Hepatocyte (in vitro differentiated cells): ENCODE measurements at regions not wholly inside any gene's neighbourhood (a gene's known extent, or its start where the extent isn't known, plus 50 kb on each side); places are given as distances from the start of the nearest gene placed in this dataset.

ENCODE experiments used
- DNase-seq: peaks from one replicate; pipeline ENCODE4 v3.0.0-alpha.2; 2016; ENCODE audit warnings: low spot score
- H2AFZ ChIP-seq: fragments of 200-600 bp; sonication (generic); 2 replicates; pipeline ENCODE4 v1.6.0; 2016; ENCODE audit warnings: antibody characterized with exemption, mild to moderate bottlenecking
- H3K27ac ChIP-seq: fragments of 200-600 bp; sonication (generic); 2 replicates; pipeline ENCODE4 v1.5.1; 2016; ENCODE audit warnings: mild to moderate bottlenecking
- H3K27me3 ChIP-seq: fragments of 200-600 bp; sonication (generic); 2 replicates; pipeline ENCODE4 v1.6.1; 2016
- H3K36me3 ChIP-seq: fragments of 200-600 bp; sonication (generic); replicated peaks from 2 replicates; pipeline ENCODE4 v1.5.1; 2016; ENCODE audit warnings: low read depth; ENCODE audit not compliant: insufficient read depth
- H3K4me1 ChIP-seq: fragments of 200-600 bp; sonication (generic); 2 replicates; pipeline ENCODE4 v1.5.1; 2016; ENCODE audit warnings: mild to moderate bottlenecking, moderate library complexity; ENCODE audit not compliant: insufficient read depth
- H3K4me2 ChIP-seq: fragments of 200-600 bp; sonication (generic); 2 replicates; pipeline ENCODE4 v1.6.0; 2016
- H3K4me3 ChIP-seq: fragments of 200-600 bp; sonication (generic); 2 replicates; pipeline ENCODE4 v1.5.1; 2016; ENCODE audit warnings: mild to moderate bottlenecking
- H3K79me2 ChIP-seq: fragments of 200-600 bp; sonication (generic); 2 replicates; pipeline ENCODE4 v1.6.0; 2017; ENCODE audit warnings: mild to moderate bottlenecking
- H3K9me2 ChIP-seq: fragments of 200-600 bp; sonication (generic); replicated peaks from 2 replicates; pipeline ENCODE4 v1.6.0; 2017; ENCODE audit warnings: mild to moderate bottlenecking; ENCODE audit not compliant: insufficient read depth
- H3K9me3 ChIP-seq: fragments of 200-600 bp; sonication (generic); 2 replicates; pipeline ENCODE4 v1.5.1; 2016; ENCODE audit warnings: low read depth, mild to moderate bottlenecking
- H4K20me1 ChIP-seq: fragments of 200-600 bp; sonication (generic); 2 replicates; pipeline ENCODE4 v1.6.0; 2016; ENCODE audit warnings: mild to moderate bottlenecking; ENCODE audit not compliant: insufficient read depth, poor library complexity, severe bottlenecking
- EZH2 ChIP-seq: fragments of 200-600 bp; sonication (generic); IDR thresholded peaks from 2 replicates; pipeline ENCODE4 v1.6.1; 2016; ENCODE audit warnings: antibody characterized with exemption, mild to moderate bottlenecking, borderline replicate concordance
- EZH2phosphoT487 ChIP-seq: fragments of 200-600 bp; sonication (generic); IDR thresholded peaks from one replicate; pipeline ENCODE4 v1.6.1; 2018; ENCODE audit warnings: antibody characterized with exemption, mild to moderate bottlenecking, low read depth, moderate library complexity; ENCODE audit not compliant: unreplicated experiment, severe bottlenecking
- WGBS: methylation state at CpG from one replicate; pipeline ENCODE4 v1.1.6; 2016; ENCODE audit warnings: low lambda C conversion rate; ENCODE audit errors: missing lambda C conversion rate; 5-methylcytosine and 5-hydroxymethylcytosine counted together
- TF ChIP-seq, protein P1 (sequence below): fragments of 200-600 bp; sonication (generic); IDR thresholded peaks from 2 replicates; pipeline ENCODE4 v1.5.1; 2016; ENCODE audit warnings: antibody characterized with exemption, mild to moderate bottlenecking; ENCODE audit not compliant: poor library complexity

DNA sequence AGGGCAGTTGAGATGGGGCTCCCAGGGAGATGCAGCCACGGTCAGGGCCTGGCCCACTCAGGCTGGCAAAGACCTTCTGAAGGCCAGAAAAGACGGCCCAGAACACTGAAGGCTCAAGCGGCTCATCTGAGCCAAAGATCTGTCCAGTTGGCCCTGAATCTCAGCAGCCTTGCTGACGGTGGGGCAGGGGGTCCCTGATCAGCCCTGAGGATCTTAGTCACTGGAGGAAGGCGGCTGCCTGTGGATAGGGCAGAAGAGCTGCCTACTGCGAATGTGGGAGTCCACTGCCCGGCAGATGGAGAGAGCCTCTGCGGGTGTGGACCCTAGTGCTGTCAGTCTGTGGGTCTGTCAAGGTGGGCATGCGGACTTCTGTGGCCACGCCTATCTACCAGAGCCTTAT lies 1738.2 kb downstream of the TP53TG3F start:
- Histone ChIP-seq H3K27me3 (no peaks in the 10 kb centered on the region), H3K4me2 (no peak overlapping the region), H2AFZ (no peak overlapping the region), H3K4me3 (no peak overlapping the region), H3K9me3 (no peaks in the 10 kb centered on the region), H3K36me3 (no peaks in the 10 kb centered on the region), H3K27ac (no peak overlapping the region), H4K20me1 (no peaks in the 10 kb centered on the region), H3K9me2 (no peaks in the 10 kb centered on the region), H3K4me1 (no peaks in the 10 kb centered on the region), H3K79me2 (no peaks in the 10 kb centered on the region)
- DNase-seq = no peak
- no peak for TF ChIP-seq EZH2phosphoT487
- TF ChIP-seq, protein P1, sequence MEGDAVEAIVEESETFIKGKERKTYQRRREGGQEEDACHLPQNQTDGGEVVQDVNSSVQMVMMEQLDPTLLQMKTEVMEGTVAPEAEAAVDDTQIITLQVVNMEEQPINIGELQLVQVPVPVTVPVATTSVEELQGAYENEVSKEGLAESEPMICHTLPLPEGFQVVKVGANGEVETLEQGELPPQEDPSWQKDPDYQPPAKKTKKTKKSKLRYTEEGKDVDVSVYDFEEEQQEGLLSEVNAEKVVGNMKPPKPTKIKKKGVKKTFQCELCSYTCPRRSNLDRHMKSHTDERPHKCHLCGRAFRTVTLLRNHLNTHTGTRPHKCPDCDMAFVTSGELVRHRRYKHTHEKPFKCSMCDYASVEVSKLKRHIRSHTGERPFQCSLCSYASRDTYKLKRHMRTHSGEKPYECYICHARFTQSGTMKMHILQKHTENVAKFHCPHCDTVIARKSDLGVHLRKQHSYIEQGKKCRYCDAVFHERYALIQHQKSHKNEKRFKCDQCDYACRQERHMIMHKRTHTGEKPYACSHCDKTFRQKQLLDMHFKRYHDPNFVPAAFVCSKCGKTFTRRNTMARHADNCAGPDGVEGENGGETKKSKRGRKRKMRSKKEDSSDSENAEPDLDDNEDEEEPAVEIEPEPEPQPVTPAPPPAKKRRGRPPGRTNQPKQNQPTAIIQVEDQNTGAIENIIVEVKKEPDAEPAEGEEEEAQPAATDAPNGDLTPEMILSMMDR = no peak
- TF ChIP-seq EZH2 = no peak
- 74% methylated on average over 10 of the region's 10 CpGs for WGBS

DNA sequence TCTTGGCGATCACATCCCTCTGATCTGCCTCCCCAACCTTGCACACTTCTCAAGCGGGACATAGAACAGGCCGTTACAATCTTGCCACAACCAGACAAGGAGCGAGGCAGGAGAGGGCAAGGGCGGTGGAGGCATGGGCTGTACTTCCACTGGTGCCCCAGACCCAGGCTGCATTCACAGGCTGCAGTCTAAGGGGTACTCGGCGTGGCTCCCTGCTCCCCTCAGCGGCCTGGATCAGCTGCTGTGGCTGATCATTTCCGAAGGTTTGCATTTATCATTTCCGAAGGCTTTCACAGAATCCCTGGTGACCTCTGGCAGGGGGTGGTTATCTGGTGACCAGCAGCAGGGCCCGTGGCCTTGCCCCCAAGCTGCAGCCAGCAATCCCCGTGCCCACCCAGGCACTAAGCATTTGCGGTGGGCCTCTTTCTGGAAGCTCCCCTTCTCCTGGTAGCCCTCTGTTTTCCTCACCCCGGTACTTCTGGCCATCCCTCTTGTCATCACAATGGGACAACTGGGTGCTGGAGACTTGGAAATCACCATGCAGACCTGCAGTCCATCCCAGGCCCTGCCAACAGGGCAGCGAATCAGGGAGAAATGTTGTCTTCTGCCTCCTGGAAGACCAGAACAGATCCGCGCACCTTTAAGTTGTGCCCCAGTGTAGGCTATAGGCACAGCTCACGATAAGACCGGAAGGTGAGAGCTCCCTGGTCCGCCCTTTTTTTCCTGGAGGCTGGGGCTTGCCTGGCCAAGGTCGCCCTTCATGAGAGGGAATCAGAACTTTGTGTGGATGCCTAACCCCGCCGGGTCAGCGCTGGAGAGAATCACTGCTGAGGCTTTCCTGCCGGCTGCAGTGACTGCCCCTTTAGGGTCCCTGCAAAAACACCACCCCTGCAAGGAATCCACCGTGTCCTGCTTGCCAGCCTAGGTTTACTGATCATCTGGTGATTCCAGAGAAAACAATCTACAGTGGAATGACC lies 1739.1 kb downstream of the TP53TG3F start:
- Histone ChIP-seq H3K27me3 (no peaks in the 10 kb centered on the region), H3K79me2 (no peaks in the 10 kb centered on the region), H3K4me2 (no peak overlapping the region), H3K9me3 (no peaks in the 10 kb centered on the region), H3K9me2 (no peaks in the 10 kb centered on the region), H3K36me3 (no peaks in the 10 kb centered on the region), H3K27ac (no peak overlapping the region), H3K4me3 (no peak overlapping the region), H3K4me1 (no peaks in the 10 kb centered on the region), H2AFZ (no peak overlapping the region), H4K20me1 (no peaks in the 10 kb centered on the region)
- TF ChIP-seq, protein P1 = no peak
- TF ChIP-seq EZH2phosphoT487 (no peak), EZH2 (no peak)
- 74% methylated on average over 26 of the region's 26 CpGs for WGBS
- DNase-seq = no peak

DNA sequence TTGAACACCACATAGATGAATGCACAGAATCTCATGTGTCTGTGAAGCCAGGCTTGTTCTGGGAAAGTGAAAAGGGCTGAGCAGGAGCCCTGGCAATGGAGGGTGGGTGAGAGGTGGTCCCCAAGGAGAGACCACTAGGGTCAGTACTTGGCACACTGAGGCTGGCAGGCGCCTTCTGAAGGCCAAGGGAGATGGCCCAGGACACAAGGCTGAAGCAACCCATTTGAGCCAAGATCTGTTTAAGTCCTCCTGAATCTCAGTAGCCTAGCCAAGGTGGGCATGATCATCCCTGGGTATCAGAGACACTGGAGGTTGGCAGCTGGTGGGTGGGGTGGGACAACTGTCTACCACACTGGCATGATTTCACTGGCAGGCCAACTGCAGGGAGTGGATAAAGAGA lies 1741.2 kb downstream of the TP53TG3F start:
- Histone ChIP-seq H4K20me1 (no peaks in the 10 kb centered on the region), H3K4me3 (no peak overlapping the region), H3K27ac (no peak overlapping the region), H3K79me2 (no peaks in the 10 kb centered on the region), H3K36me3 (no peaks in the 10 kb centered on the region), H3K9me3 (no peaks in the 10 kb centered on the region), H3K4me2 (no peak overlapping the region), H3K9me2 (no peaks in the 10 kb centered on the region), H2AFZ (no peak overlapping the region), H3K27me3 (no peaks in the 10 kb centered on the region), H3K4me1 (no peaks in the 10 kb centered on the region)
- WGBS = 39% methylated on average over 1 of the region's 1 CpG
- no peak for DNase-seq
- TF ChIP-seq EZH2phosphoT487 = no peak
- TF ChIP-seq, protein P1 = no peak
- no peak for TF ChIP-seq EZH2
